ENCODE measurements at regions not wholly inside any gene's neighbourhood (a gene's known extent, or its start where the extent isn't known, plus 50 kb on each side); places are given as distances from the start of the nearest gene placed in this dataset.

DNA sequence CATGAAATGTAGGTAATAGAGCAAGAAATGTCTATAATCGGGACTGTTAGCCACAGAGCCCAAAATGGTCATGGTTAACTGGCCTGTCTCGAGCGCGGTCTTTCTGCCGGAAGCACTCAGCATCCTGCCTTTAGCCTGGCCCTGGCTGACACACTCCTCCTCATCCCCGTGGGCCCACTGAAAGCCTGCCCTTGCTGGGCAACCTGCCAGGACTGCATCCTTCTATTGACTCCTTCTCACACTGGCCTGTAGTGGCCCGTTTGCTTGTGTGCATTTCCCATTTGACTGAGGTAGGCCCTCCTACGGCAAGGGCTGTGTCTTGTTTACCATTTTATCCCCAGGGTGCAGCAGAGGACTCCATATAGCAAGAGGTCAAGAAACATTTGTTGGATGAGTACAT is 215.7 kb downstream of the ATPSCKMT start:
- Histone ChIP-seq H4K8ac (ENCODE audit: extremely low read depth, insufficient read depth, low read length) (no peak overlapping the region), H3K4me3 (ENCODE audit: extremely low read depth in 1 of 4, insufficient read depth in 2 of 4, low read depth in 3 of 4, low read length in 4 of 4) (no peak overlapping the region), H3K23me2 (ENCODE audit: low read depth, low read length) (no peaks in the 10 kb centered on the region), H2AK5ac (ENCODE audit: low read depth, low read length) (peak overlapping the region; percentile 60; the same call in 1 of the 2 replicates), H3K4me2 (ENCODE audit: insufficient read depth in 1 of 2, low read depth in 2 of 2, low read length in 2 of 2) (no peak overlapping the region), H4K20me1 (replicated peaks in 1 of 2; ENCODE audit: control insufficient read depth in 1 of 2, insufficient read depth in 2 of 2, low read length in 2 of 2) (no peaks in the 10 kb centered on the region), H2BK12ac (ENCODE audit: low read depth, low read length) (0 out of 2 replicates have a peak overlapping the region, but pooled peaks have one; percentile 32), H4K5ac (ENCODE audit: insufficient read length, low read depth, low read length) (no peak overlapping the region), H3K18ac (ENCODE audit: extremely low read depth, low read length) (no peak overlapping the region), H3K27ac (ENCODE audit: low read depth, low read length) (no peak overlapping the region), H3K23ac (ENCODE audit: insufficient read length) (no peak overlapping the region), H2BK120ac (replicated peaks; ENCODE audit: low read depth, low read length) (no peak overlapping the region), H3K36me3 (ENCODE audit: control insufficient read depth in 2 of 4, insufficient read depth in 4 of 4, low read length in 3 of 4) (no peaks in the 10 kb centered on the region; a peak in 1 of 8 replicates), H4K91ac (replicated peaks; ENCODE audit: insufficient read length, low read length) (no peak overlapping the region), H3K56ac (replicated peaks; ENCODE audit: insufficient read length, low read depth, low read length) (no peak overlapping the region), H3K4me1 (replicated peaks in 1 of 4; ENCODE audit: control insufficient read depth in 3 of 4, insufficient read depth in 4 of 4, low read length in 3 of 4) (no peaks in the 10 kb centered on the region; a peak in 1 of 7 replicates), H3K27me3 (replicated peaks in 1 of 4; ENCODE audit: control insufficient read depth in 3 of 4, extremely low read depth in 1 of 4, insufficient read depth in 3 of 4, low read length in 3 of 4) (no peaks in the 10 kb centered on the region), H3K79me1 (ENCODE audit: low read depth, low read length) (no peaks in the 10 kb centered on the region), H2BK20ac (ENCODE audit: low read length) (no peak overlapping the region; the same call in 1 of the 2 replicates), H3K14ac (ENCODE audit: insufficient read length) (no peak overlapping the region), H3K9me3 (ENCODE audit: insufficient read depth in 2 of 2, low read depth in 1 of 2, low read length in 1 of 2) (no peaks in the 10 kb centered on the region), H2AFZ (ENCODE audit: low read length) (no peak overlapping the region), H2BK5ac (ENCODE audit: low read depth, low read length) (no peak overlapping the region), H3K9ac (replicated peaks in 1 of 4; ENCODE audit: extremely low read depth in 1 of 4, low read depth in 3 of 4, low read length in 3 of 4) (no peak overlapping the region), H3K79me2 (ENCODE audit: control insufficient read depth in 1 of 2, insufficient read depth in 2 of 2, low read length in 2 of 2) (no peaks in the 10 kb centered on the region), H2BK15ac (ENCODE audit: low read length) (no peak overlapping the region; the same call in 1 of the 2 replicates), H3K4ac (replicated peaks; ENCODE audit: insufficient read length, low read depth, low read length) (no peak overlapping the region)
- FAIRE-seq (no peak), DNase-seq (ENCODE audit: low read depth in 1 of 2, low spot score in 2 of 2) (no peak)
- TF ChIP-seq RAD21 (IDR thresholded peaks at IDR 0.05 in 1 of 2, conservative IDR thresholded peaks at IDR 0.05 in 1 of 2; ENCODE audit: low read depth in 2 of 2, low read length in 2 of 2) (peak; percentile 16 to 33; a peak in 3 of 4 replicates), TAF1 (IDR thresholded peaks at IDR 0.05; ENCODE audit: low read depth, low read length) (no peak)
- ChIA-PET POLR2A (ENCODE audit: partially characterized antibody) (no interaction called here), CTCF (ENCODE audit: partially characterized antibody) (interaction anchor here (1.4 to 1.5 kb wide), 2 partner anchors 13 to 74 kb away, joined by 3 to 4 read pairs; no protein-coding TSS in a partner anchor)
- 95% methylated on average over 8 of the region's 8 CpGs; no CpG with 5 or more reads in 1 of the 2 experiments for WGBS, 2 experiments (ENCODE audit: extremely low coverage in 1 of 2, insufficient coverage in 1 of 2, insufficient read length in 1 of 2, insufficient replicate concordance in 2 of 2, low coverage in 1 of 2, low lambda C conversion rate in 2 of 2, missing lambda C conversion rate in 1 of 2)
